Right lobe of liver (tissue), 6 donors: ENCODE measurements at regions not wholly inside any gene's neighbourhood (a gene's known extent, or its start where the extent isn't known, plus 50 kb on each side); places are given as distances from the start of the nearest gene placed in this dataset.

ENCODE experiments used
- ATAC-seq, 4 donors: fragments of 200-7000 bp; cut with Tn5 transposase; one replicate each; pipeline ENCODE4 v1.9.1; 2020; ENCODE audit warnings: mild to moderate bottlenecking in 4 of 4, moderate library complexity in 4 of 4
- DNase-seq, 3 donors: peaks; one replicate each; pipeline ENCODE4 v3.0.0-alpha.2; 2020
- H3K27ac ChIP-seq, 3 donors: fragments of 200-600 bp; one replicate each; pipeline ENCODE4 v1.8.0; 2022
- H3K27me3 ChIP-seq, 2 donors: fragments of 200-600 bp; one replicate each; pipeline ENCODE4 v1.8.0; 2022
- H3K36me3 ChIP-seq, 4 donors: fragments of 200-600 bp; sonication (generic) in 1 of 4; one replicate each; pipeline versions ENCODE4 v1.5.1 to v1.8.0; 2017 to 2022; ENCODE audit warnings: control low read depth in 1 of 4
- H3K4me1 ChIP-seq, 4 donors: fragments of 200-600 bp; sonication (generic) in 1 of 4; one replicate each; pipeline versions ENCODE4 v1.5.1 to v1.8.0; 2017 to 2022; ENCODE audit warnings: control low read depth in 1 of 4
- H3K4me3 ChIP-seq, 3 donors: fragments of 200-600 bp; one replicate each; pipeline ENCODE4 v1.8.0; 2022
- H3K9me3 ChIP-seq, 4 donors: fragments of 200-600 bp; sonication (generic) in 1 of 4; one replicate each; pipeline versions ENCODE4 v1.5.1 to v1.8.0; 2017 to 2022; ENCODE audit warnings: control low read depth in 1 of 4
- CTCF ChIP-seq, 4 donors: fragments of 200-600 bp in 3 of 4; fragments of 450-650 bp in 1 of 4; IDR thresholded peaks; one replicate each; pipeline versions ENCODE4 v1.5.1 to v1.8.0; 2016 to 2022; ENCODE audit warnings: antibody characterized with exemption in 4 of 4, mild to moderate bottlenecking in 2 of 4
- POLR2A ChIP-seq: fragments of 450-650 bp; IDR thresholded peaks from one replicate; pipeline ENCODE4 v1.6.1; 2017; ENCODE audit warnings: antibody characterized with exemption, mild to moderate bottlenecking
- WGBS: methylation state at CpG from one replicate; pipeline ENCODE4 v1.1.6; 2018; ENCODE audit warnings: low coverage, low lambda C conversion rate; ENCODE audit not compliant: insufficient coverage; ENCODE audit errors: missing lambda C conversion rate; 5-methylcytosine and 5-hydroxymethylcytosine counted together
- intact Hi-C, 2 donors: fragments of 100-400 bp; cut with DNase I; formaldehyde crosslinking; loops; one replicate each; pipeline versions ENCODE4 v1.11.2 to v1.14.1; 2022
- donor health status: DM: no; HTN: yes; CAD: no.
- donor health status: DM: no; HTN: no; CAD: no.
- donor health status: DM: no; HTN: no; CAD: no.
- donor health status: DM: no; HTN: yes; CAD: no.
- donor health status: DM: no; HTN: yes; CAD: no.

- no peak overlapping the region for H3K4me3 ChIP-seq
- intact Hi-C loops: no loop called here
- DNase-seq (no peak), ATAC-seq (no peak)
- H3K36me3 ChIP-seq: no peaks in the 10 kb centered on the region
- WGBS: 56% methylated on average over 2 of the region's 2 CpGs
- TF ChIP-seq CTCF (IDR thresholded peaks at IDR 0.05): no peak
- H3K9me3 ChIP-seq: no peaks in the 10 kb centered on the region
- H3K27me3 ChIP-seq: no peaks in the 10 kb centered on the region
- H3K27ac ChIP-seq: no peak overlapping the region
- no peaks in the 10 kb centered on the region for H3K4me1 ChIP-seq
Measured at GRCh38 chr4:138452826-138453225, 210.7 kb upstream of the SLC7A11 start.

- intact Hi-C loops: no loop called here
- H3K36me3 ChIP-seq: no peaks in the 10 kb centered on the region
- 35% methylated on average over 1 of the region's 1 CpG for WGBS
- no peak for TF ChIP-seq POLR2A
- no peak for TF ChIP-seq CTCF (IDR thresholded peaks at IDR 0.05)
- no peaks in the 10 kb centered on the region for H3K4me1 ChIP-seq
- H3K27ac ChIP-seq: no peak overlapping the region
- H3K9me3 ChIP-seq: no peaks in the 10 kb centered on the region
- no peak for ATAC-seq
- no peak overlapping the region for H3K4me3 ChIP-seq
- DNase-seq: no peak
- H3K27me3 ChIP-seq: no peaks in the 10 kb centered on the region
Measured at GRCh38 chr4:138451276-138451663, 209.1 kb upstream of the SLC7A11 start.

GRCh38 chr4:138450546-138451275, 208.6 kb upstream of the SLC7A11 start:
- Histone ChIP-seq H3K36me3 (no peaks in the 10 kb centered on the region), H3K27me3 (no peaks in the 10 kb centered on the region), H3K27ac (no peak overlapping the region), H3K4me1 (no peaks in the 10 kb centered on the region), H3K9me3 (no peaks in the 10 kb centered on the region), H3K4me3 (no peak overlapping the region)
- ATAC-seq (peak; percentile 28 to 42 (median 37)), DNase-seq (no peak)
- intact Hi-C loops: no loop called here
- no peak for TF ChIP-seq POLR2A
- TF ChIP-seq CTCF (IDR thresholded peaks at IDR 0.05): no peak
- 43% methylated on average over 3 of the region's 3 CpGs for WGBS

- ATAC-seq (no peak), DNase-seq (no peak)
- H3K4me1 ChIP-seq: no peaks in the 10 kb centered on the region
- H3K27ac ChIP-seq: no peak overlapping the region
- TF ChIP-seq CTCF (IDR thresholded peaks at IDR 0.05): no peak
- no peak for TF ChIP-seq POLR2A
- intact Hi-C loops: no loop called here
- no peak overlapping the region for H3K4me3 ChIP-seq
- H3K36me3 ChIP-seq: no peaks in the 10 kb centered on the region
- H3K27me3 ChIP-seq: no peaks in the 10 kb centered on the region
- no peaks in the 10 kb centered on the region for H3K9me3 ChIP-seq
- WGBS: 21% methylated on average over 3 of the region's 3 CpGs
Measured at GRCh38 chr4:138449938-138450337, 207.8 kb upstream of the SLC7A11 start.

GRCh38 chr4:138448169-138448568, 206.0 kb upstream of the SLC7A11 start:
- DNase-seq (no peak), ATAC-seq (no peak)
- Histone ChIP-seq H3K9me3 (no peaks in the 10 kb centered on the region), H3K4me3 (no peak overlapping the region), H3K36me3 (no peaks in the 10 kb centered on the region), H3K4me1 (no peaks in the 10 kb centered on the region), H3K27me3 (no peaks in the 10 kb centered on the region), H3K27ac (no peak overlapping the region)
- 50% methylated on average over 1 of the region's 1 CpG for WGBS
- intact Hi-C loops: no loop called here
- TF ChIP-seq POLR2A (no peak), CTCF (IDR thresholded peaks at IDR 0.05) (no peak)
